ENCODE measurements at regions not wholly inside any gene's neighbourhood (a gene's known extent, or its start where the extent isn't known, plus 50 kb on each side); places are given as distances from the start of the nearest gene placed in this dataset.
A peak's percentile ranks its signal among the peaks of the same experiment; 100 is the strongest.

DNA sequence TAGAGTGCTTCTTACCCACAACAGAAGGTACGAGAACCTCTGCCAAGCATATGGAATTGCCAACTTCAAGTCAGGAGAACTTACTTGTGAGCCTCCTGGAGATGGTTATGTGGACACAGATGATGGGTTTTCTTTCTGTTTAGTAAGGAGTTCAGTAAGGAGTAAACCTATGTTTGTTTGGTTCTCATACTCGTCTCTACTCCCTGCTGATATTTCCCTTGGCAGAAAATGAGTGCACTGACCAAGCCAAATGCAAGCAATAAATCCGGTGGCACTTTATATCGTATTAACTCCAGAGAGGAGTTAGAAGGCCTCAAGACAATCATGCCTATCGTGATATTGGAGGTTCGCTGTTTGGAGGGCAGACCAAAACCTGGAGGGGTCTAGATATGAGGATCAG lies 83.2 kb upstream of the CYP1B1 start:
- Histone ChIP-seq H3K36me3 (no peaks in the 10 kb centered on the region), H3K27me3 (no peaks in the 10 kb centered on the region), H3K9me3 (no peaks in the 10 kb centered on the region), H3K4me3 (no peak overlapping the region), H3K27ac (no peak overlapping the region), H3K4me1 (peaks cover 0 to 11% (median 5%) of the 10 kb centered on the region in 4 donors)
- WGBS (ENCODE audit: insufficient coverage, low coverage, low lambda C conversion rate, missing lambda C conversion rate): 66% methylated on average over 6 of the region's 6 CpGs
- DNase-seq (no peak), ATAC-seq (peak in 1 of 4 donors; percentile 31)
- no peak for TF ChIP-seq POLR2A (IDR thresholded peaks at IDR 0.05)
- TF ChIP-seq CTCF (IDR thresholded peaks at IDR 0.05): no peak
- intact Hi-C loops (cut with DNase I): no loop called here

GRCh38 chr2:38158378-38159118 lies 82.6 kb upstream of the CYP1B1 start:
- Histone ChIP-seq H3K27ac (no peak overlapping the region), H3K27me3 (no peaks in the 10 kb centered on the region), H3K9me3 (no peaks in the 10 kb centered on the region), H3K4me3 (no peak overlapping the region), H3K4me1 (peaks cover 0 to 11% (median 5%) of the 10 kb centered on the region in 4 donors), H3K36me3 (no peaks in the 10 kb centered on the region)
- intact Hi-C loops (cut with DNase I): no loop called here
- no peak for TF ChIP-seq POLR2A (IDR thresholded peaks at IDR 0.05)
- no peak for TF ChIP-seq CTCF (IDR thresholded peaks at IDR 0.05)
- no peak for DNase-seq
- peak in 1 of 4 donors; percentile 13 for ATAC-seq
- 86% methylated on average over 6 of the region's 6 CpGs for WGBS (ENCODE audit: insufficient coverage, low coverage, low lambda C conversion rate, missing lambda C conversion rate)

- no peak for ATAC-seq
- DNase-seq: no peak
- intact Hi-C loops (cut with DNase I): no loop called here
Measured at GRCh38 chr2:38156436-38156835, 80.5 kb upstream of the CYP1B1 start.

GRCh38 chr2:38155015-38155414 lies 79.1 kb upstream of the CYP1B1 start:
- ATAC-seq: no peak
- Histone ChIP-seq H3K27me3 (no peaks in the 10 kb centered on the region), H3K4me3 (no peak overlapping the region), H3K4me1 (peaks cover 0 to 13% (median 6%) of the 10 kb centered on the region in 4 donors), H3K27ac (no peak overlapping the region), H3K36me3 (no peaks in the 10 kb centered on the region), H3K9me3 (no peaks in the 10 kb centered on the region)
- DNase-seq: no peak
- 53% methylated on average over 3 of the region's 3 CpGs for WGBS (ENCODE audit: insufficient coverage, low coverage, low lambda C conversion rate, missing lambda C conversion rate)
- intact Hi-C loops (cut with DNase I): no loop called here
- TF ChIP-seq CTCF (IDR thresholded peaks at IDR 0.05): no peak
- TF ChIP-seq POLR2A (IDR thresholded peaks at IDR 0.05): no peak

More at GRCh38 chr2:38156436-38156835, 80.5 kb upstream of the CYP1B1 start:
- 66% methylated on average over 5 of the region's 5 CpGs for WGBS (ENCODE audit: insufficient coverage, low coverage, low lambda C conversion rate, missing lambda C conversion rate)
- TF ChIP-seq POLR2A (IDR thresholded peaks at IDR 0.05) (no peak), CTCF (IDR thresholded peaks at IDR 0.05) (no peak)
- H3K4me1 ChIP-seq: peaks cover 0 to 11% (median 5%) of the 10 kb centered on the region in 4 donors
- H3K9me3 ChIP-seq: no peaks in the 10 kb centered on the region
- no peak overlapping the region for H3K4me3 ChIP-seq
- H3K27me3 ChIP-seq: no peaks in the 10 kb centered on the region
- no peak overlapping the region for H3K27ac ChIP-seq
- H3K36me3 ChIP-seq: no peaks in the 10 kb centered on the region

Measured in right lobe of liver (tissue), 6 donors.